ENCODE measurements at regions not wholly inside any gene's neighbourhood (a gene's known extent, or its start where the extent isn't known, plus 50 kb on each side); places are given as distances from the start of the nearest gene placed in this dataset.
A peak's percentile ranks its signal among the peaks of the same experiment; 100 is the strongest.
"Not testable (repeated sequence)": the region's sequence is repeated elsewhere in the genome, so short reads cannot be mapped to it uniquely, and the experiment has no call there.

DNA sequence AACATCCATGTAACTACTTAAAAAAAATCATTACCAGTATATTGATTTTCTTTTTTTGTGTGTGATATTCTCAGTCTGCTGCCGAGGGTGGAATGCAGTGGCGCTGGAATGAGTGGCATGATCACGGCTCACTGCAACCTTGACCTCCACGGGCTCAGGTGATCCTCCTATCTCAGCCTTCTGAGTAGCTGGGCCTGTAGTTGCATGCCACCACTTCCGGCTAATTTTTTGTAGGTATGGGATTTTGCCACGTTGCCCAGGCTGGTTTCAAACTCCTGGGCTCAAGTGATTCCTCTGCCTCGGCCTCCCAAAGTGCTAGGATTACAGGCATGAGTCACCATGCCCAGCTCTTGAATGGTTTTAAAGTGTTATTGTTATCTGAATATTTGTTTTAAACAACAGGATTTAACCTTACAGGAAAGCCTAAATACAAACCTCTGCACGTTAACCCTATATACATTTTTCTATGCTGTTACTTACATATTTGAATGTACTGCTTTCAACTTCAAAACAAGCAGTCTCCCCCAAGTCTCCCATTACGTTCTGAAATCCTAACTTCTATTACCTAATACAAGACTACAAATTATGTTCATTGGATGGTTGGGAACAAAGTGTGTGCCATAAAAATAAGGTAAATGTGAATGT lies 61.7 kb downstream of the KPNA2 start:
- no peak for DNase-seq

DNA sequence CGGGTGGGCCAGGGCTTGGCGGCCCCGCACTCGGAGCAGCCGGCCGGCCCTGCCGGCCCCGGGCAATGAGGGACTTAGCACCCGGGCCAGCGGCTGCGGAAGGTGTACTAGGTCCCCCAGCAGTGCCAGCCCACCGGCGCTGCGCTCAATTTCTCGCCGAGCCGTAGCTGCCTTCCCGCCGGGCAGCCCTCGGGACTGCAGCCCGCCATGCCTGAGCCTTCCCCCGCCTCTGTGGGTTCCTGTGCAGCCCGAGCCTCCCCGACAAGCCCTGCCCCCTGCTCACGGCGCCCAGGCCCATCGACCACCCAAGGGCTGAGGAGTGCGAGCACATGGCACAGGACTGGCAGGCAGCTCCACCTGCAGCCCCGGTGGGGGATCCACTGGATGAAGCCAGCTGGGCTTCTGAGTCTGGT lies 63.8 kb downstream of the KPNA2 start:
- DNase-seq = not testable (repeated sequence)

DNA sequence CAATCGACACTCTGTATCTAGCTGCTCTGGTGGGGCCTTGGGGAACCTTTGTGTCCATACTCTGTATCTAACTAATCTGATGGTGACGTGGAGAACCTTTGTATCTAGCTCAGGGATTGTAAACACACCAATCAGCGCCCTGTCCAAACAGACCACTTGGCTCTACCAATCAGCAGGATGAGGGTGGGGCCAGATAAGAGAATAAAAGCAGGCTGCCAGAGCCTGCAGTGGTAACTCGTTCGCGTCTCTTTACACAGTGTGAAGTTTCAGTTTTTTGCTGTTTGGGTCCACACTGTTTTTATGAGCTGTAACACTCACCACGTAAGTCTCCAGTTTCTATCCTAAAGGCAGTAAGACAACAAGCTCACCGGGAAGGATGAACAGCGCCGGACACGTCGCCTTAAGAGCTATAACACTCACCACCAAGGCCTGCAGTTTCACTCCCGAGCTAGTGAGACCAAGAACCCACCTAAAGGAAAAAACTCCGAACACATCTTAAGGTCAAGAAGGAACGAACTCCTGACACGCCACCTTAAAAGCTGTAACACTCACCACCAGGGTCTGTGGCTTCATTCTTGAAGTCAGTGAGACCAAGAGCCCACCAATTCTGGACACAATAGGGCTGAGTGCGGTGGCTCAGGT lies 64.6 kb downstream of the KPNA2 start:
- DNase-seq = no peak

GRCh38 chr17:68101075-68101986 lies 65.8 kb downstream of the KPNA2 start:
- peak; percentile 86 for DNase-seq

DNA sequence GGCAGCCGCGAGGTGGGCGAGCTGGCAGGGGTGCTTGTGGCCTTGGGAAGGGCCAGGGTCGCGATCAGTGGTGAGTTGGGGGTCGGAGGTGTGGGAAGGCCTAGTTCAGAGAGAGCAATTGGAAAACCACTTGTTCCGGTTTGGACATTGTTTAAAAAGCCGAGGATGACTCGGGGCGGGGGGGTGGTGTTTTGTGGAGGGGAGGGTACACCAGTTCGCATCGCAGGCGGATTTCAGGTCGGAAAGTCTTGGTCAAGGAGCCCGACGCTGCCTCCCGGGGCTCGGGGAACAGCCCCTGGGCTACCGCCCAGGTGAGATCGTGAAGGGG lies 66.4 kb downstream of the KPNA2 start:
- DNase-seq = no peak

- peak; percentile 19 for DNase-seq
Observed at GRCh38 chr17:68102318-68102758, 66.8 kb downstream of the KPNA2 start.

DNA sequence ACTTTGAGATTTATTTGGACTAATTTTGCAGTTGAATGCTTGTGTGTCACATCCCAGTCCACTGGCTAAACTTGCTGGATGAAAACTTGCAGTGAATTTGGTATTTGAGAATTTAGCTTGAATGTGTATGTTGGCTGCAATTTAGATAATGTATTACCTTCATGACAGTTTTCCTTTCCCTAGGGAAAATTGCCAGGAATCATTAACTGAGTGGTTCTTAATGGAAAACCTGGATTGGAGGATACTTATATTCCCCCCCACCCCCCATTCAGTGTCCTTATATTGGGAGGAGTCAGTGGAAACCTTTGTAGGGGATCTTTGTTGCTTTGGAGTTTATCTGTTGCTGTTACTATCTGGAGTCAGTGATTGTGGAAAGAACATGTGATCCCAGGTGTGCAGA lies 67.6 kb downstream of the KPNA2 start:
- DNase-seq = no peak

- no peak for DNase-seq
Observed at GRCh38 chr17:68106085-68106484, 70.5 kb downstream of the KPNA2 start.

- no peak for DNase-seq
Observed at GRCh38 chr17:68107373-68107772, 71.8 kb downstream of the KPNA2 start.

DNA sequence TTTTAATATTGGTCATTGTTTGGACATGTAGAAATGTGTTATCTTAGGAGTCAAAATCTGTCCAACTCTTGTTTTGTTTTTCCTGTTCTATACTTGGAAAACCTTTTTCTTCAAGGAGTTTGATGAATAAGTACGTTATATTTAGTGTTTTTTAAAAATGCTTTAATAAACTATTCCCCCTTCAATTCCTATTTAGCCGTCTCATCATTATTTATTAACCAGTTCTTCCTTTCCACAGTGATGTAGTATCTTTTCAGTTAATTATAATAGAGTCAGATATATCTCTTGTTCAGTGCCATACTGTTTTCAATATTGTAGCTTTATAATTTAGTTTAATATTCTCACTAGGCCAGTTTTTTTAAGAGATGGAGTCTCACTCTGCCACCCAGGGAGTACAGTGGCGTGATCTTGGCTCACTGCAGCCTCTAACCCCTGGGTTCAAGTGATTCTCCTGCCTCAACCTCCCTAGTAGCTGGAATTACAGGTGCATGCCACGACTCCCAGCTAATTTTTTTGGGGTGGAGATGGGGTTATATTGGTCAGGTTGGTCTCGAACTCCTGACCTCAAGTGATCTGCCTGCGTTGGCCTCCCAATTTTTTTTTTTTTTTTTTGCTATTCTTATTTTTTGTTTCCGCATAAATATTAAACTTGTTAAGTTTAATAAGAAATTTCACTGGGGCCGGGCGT lies 72.9 kb downstream of the KPNA2 start:
- no peak for DNase-seq

- DNase-seq = not testable (repeated sequence)
Observed at GRCh38 chr17:68109404-68109803, 73.9 kb downstream of the KPNA2 start.

GRCh38 chr17:68116211-68116610 lies 80.7 kb downstream of the KPNA2 start:
- not testable (repeated sequence) for DNase-seq

DNA sequence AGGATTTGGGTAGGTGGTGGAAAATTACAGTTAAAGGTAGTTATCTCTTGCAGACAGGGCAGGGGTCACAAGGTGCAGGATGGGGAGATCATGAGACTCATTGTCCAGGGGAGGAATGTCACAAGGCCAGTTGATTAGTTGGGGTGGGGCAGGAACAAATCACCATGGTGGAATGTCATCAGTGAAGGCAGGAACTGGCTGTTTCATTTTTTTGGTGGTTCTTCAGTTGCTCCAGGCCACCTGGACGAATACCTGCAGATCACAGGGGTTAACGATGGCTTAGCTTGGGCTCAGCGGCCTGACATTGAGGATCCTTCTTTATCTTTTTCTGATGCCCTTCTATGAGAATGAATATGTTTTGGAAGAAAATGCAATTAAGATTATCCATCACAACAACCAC lies 87.1 kb downstream of the KPNA2 start:
- DNase-seq = no peak

DNA sequence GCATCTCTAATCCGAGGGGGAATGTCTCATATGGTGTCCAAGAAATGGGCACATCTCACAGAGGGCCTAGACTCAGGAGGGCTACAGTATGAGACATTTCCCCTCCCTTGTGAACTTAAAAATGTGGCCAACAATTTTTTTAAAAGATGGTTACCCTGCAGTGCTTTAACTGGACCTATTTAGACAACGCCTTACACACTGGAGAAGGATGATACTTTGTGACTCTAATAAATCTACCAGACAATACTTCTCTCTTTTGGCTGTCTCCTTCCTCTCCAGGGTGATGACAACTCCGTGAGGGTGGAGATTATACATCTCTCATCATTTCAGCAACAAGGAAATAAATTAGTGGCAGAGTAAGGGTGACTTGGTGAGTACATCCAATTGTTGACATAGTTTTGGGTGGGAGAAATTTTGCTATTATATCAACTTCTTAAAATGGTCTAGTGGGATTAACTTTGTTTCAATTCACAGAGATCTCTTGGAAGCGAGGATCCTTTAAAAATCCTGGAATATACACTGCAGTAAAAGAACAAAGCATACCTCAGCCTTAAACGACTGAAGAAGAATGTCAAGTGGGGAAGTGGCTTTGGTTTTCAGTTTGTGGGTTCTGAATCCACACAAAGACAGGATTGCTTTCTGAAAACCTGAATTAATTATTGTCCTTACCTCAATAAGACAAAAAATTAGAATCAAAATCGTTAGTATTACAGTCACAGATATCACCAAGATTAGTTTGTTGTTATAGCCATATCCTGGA lies 89.8 kb downstream of the KPNA2 start:
- no peak for DNase-seq

GRCh38 chr17:68127914-68128313 lies 92.4 kb downstream of the KPNA2 start:
- DNase-seq = no peak

- DNase-seq = no peak
Observed at GRCh38 chr17:68131456-68131855, 95.9 kb downstream of the KPNA2 start.

GRCh38 chr17:68133346-68134045 lies 98.0 kb downstream of the KPNA2 start:
- DNase-seq = no peak

DNA sequence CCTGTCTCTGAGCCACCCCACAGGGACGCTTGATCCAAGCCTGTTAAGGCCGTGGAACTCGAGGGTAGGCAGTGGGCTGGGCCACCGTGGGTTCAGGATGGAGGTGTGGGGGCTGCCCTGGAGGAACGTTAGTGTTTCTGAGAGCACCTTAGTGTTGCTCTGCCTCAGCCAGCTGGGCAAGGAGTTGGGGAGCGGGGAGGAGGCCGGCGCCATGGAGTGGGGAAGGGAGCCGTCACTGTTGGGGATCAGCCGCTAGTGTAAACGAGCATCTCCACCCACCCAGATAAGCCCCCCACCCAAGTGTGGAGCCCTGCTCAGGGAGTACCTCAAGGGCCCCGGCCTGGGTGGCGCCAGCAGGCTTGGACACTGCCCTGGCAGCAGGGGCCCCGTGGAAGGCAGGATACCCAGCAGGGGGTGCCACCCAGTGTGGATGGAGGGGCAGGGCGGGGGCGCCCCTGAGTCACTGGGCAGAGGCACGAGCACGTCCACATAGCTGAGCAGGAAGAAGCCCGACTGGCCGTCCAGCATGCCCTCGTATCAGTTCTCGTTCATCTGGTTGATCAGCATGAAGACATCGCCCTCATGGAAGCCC lies 98.6 kb downstream of the KPNA2 start:
- DNase-seq = no peak

- no peak for DNase-seq
Observed at GRCh38 chr17:68134731-68135130, 99.2 kb downstream of the KPNA2 start.

- DNase-seq = no peak
Observed at GRCh38 chr17:68135141-68135887, 99.8 kb downstream of the KPNA2 start.

GRCh38 chr17:68141050-68141449 lies 105.5 kb downstream of the KPNA2 start:
- no peak for DNase-seq

Measured in CD4-positive, alpha-beta T cell treated with Interleukin-15 for 1 hour (primary cell).